H1 (cell line): ENCODE measurements at regions not wholly inside any gene's neighbourhood (a gene's known extent, or its start where the extent isn't known, plus 50 kb on each side); places are given as distances from the start of the nearest gene placed in this dataset.

Experiments
- CTCF ChIA-PET: fragments of 300-600 bp; sonication (Branson Sonifier 250); formaldehyde crosslinking; loops from one replicate; lab custom pipeline; 2021; ENCODE audit not compliant: partially characterized antibody; lab: Charles Lee
- POLR2A ChIA-PET: fragments of 300-600 bp; sonication (Branson Sonifier 250); formaldehyde crosslinking; loops from one replicate; lab custom pipeline; 2021; ENCODE audit warnings: inconsistent platforms; ENCODE audit not compliant: partially characterized antibody; lab: Charles Lee
- DNase-seq, 2 experiments: peaks; one replicate each; pipeline versions ENCODE4 v3.0.0 to v3.0.0-alpha.2; 2010 to 2022; ENCODE audit warnings: low spot score in 2 of 2, low read depth in 1 of 2, mixed read lengths in 1 of 2
- FAIRE-seq: peaks from 2 replicates; lab custom pipeline; 2011; peaks lifted over from hg19 to GRCh38; lab: Jason Lieb, UNC
- H2AFZ ChIP-seq: 2 replicates; pipeline ENCODE4 v1.8.1; 2012; ENCODE audit warnings: low read length, inconsistent platforms
- H2AK5ac ChIP-seq: 2 replicates; pipeline ENCODE4 v1.6.1; 2013; ENCODE audit warnings: low read depth, low read length
- H2BK120ac ChIP-seq: replicated peaks from 2 replicates; pipeline ENCODE3; 2013; ENCODE audit warnings: low read depth, low read length, inconsistent platforms
- H2BK12ac ChIP-seq: 2 replicates; pipeline ENCODE4 v1.6.1; 2013; ENCODE audit warnings: low read depth, low read length
- H2BK15ac ChIP-seq: 2 replicates; pipeline ENCODE4 v1.6.1; 2013; ENCODE audit warnings: low read length
- H2BK20ac ChIP-seq: 2 replicates; pipeline ENCODE4 v1.6.1; 2013; ENCODE audit warnings: low read length
- H2BK5ac ChIP-seq: 2 replicates; pipeline ENCODE4 v1.6.1; 2013; ENCODE audit warnings: low read depth, low read length
- H3K14ac ChIP-seq: 2 replicates; pipeline ENCODE4 v1.6.1; 2013; ENCODE audit warnings: inconsistent platforms; ENCODE audit not compliant: insufficient read length
- H3K18ac ChIP-seq: 2 replicates; pipeline ENCODE4 v1.6.1; 2013; ENCODE audit warnings: low read length; ENCODE audit errors: extremely low read depth
- H3K23ac ChIP-seq: 2 replicates; pipeline ENCODE4 v1.6.1; 2013; ENCODE audit warnings: inconsistent platforms; ENCODE audit not compliant: insufficient read length
- H3K23me2 ChIP-seq: 2 replicates; pipeline ENCODE4 v1.6.1; 2013; ENCODE audit warnings: low read depth, low read length
- H3K27ac ChIP-seq: 2 replicates; pipeline ENCODE4 v1.6.1; 2011; ENCODE audit warnings: low read depth, low read length, inconsistent platforms
- H3K27me3 ChIP-seq, 4 experiments: replicated peaks in 1 of 4; 1 replicate in 1 of 4; 2 replicates in 3 of 4; pipeline versions ENCODE4 v1.6.1 to v1.8.1; 2011 to 2013; ENCODE audit warnings: low read length in 3 of 4, mild to moderate bottlenecking in 3 of 4, inconsistent platforms in 2 of 4, mixed read lengths in 2 of 4, moderate library complexity in 1 of 4; ENCODE audit not compliant: control insufficient read depth in 3 of 4, insufficient read depth in 3 of 4; ENCODE audit errors: extremely low read depth in 1 of 4
- H3K36me3 ChIP-seq, 4 experiments: 2 replicates each; pipeline versions ENCODE4 v1.6.1 to v1.8.1; 2011 to 2013; ENCODE audit warnings: mild to moderate bottlenecking in 4 of 4, low read length in 3 of 4, moderate library complexity in 2 of 4, control low read depth in 1 of 4, inconsistent platforms in 1 of 4; ENCODE audit not compliant: insufficient read depth in 4 of 4, control insufficient read depth in 2 of 4
- H3K4ac ChIP-seq: replicated peaks from 2 replicates; pipeline ENCODE3; 2013; ENCODE audit warnings: low read length, low read depth, mixed read lengths, inconsistent platforms; ENCODE audit not compliant: insufficient read length
- H3K4me1 ChIP-seq, 4 experiments: replicated peaks in 1 of 4; 1 replicate in 1 of 4; 2 replicates in 3 of 4; pipeline versions ENCODE4 v1.6.1 to v1.8.1; 2011 to 2013; ENCODE audit warnings: low read length in 3 of 4, inconsistent platforms in 2 of 4, mixed read lengths in 1 of 4; ENCODE audit not compliant: insufficient read depth in 4 of 4, control insufficient read depth in 3 of 4
- H3K4me2 ChIP-seq, 2 experiments: 2 replicates each; pipeline versions ENCODE4 v1.6.1 to v1.8.1; 2011 to 2013; ENCODE audit warnings: low read depth in 2 of 2, low read length in 2 of 2, control low read depth in 1 of 2, inconsistent platforms in 1 of 2, mild to moderate bottlenecking in 1 of 2; ENCODE audit not compliant: insufficient read depth in 1 of 2
- H3K4me3 ChIP-seq, 4 experiments: fragments of 200-600, 300-600 bp in 1 of 4; sonication (generic), shearing (Covaris generic), sonication (Bioruptor Twin) in 1 of 4; 2 replicates each; pipeline versions ENCODE4 v1.5.1 to v1.8.1; 2011 to 2016; ENCODE audit warnings: low read length in 4 of 4, low read depth in 3 of 4, control low read depth in 2 of 4, inconsistent platforms in 2 of 4, mild to moderate bottlenecking in 2 of 4, mixed read lengths in 1 of 4, moderate library complexity in 1 of 4; ENCODE audit not compliant: insufficient read depth in 2 of 4; ENCODE audit errors: extremely low read depth in 1 of 4
- H3K56ac ChIP-seq: replicated peaks from 2 replicates; pipeline ENCODE3; 2013; ENCODE audit warnings: low read depth, mild to moderate bottlenecking, mixed read lengths, low read length, inconsistent platforms; ENCODE audit not compliant: insufficient read length
- H3K79me1 ChIP-seq: 2 replicates; pipeline ENCODE4 v1.6.1; 2013; ENCODE audit warnings: low read depth, low read length, control low read depth
- H3K79me2 ChIP-seq, 2 experiments: 2 replicates each; pipeline versions ENCODE4 v1.6.1 to v1.8.1; 2012 to 2013; ENCODE audit warnings: low read length in 2 of 2, mild to moderate bottlenecking in 2 of 2, inconsistent platforms in 1 of 2; ENCODE audit not compliant: insufficient read depth in 2 of 2, control insufficient read depth in 1 of 2
- H3K9ac ChIP-seq, 4 experiments: replicated peaks in 1 of 4; 1 replicate in 1 of 4; 2 replicates in 3 of 4; pipeline versions ENCODE4 v1.6.1 to v1.8.1; 2011 to 2013; ENCODE audit warnings: low read depth in 3 of 4, low read length in 3 of 4, control low read depth in 2 of 4, mild to moderate bottlenecking in 2 of 4, moderate library complexity in 2 of 4, inconsistent platforms in 1 of 4; ENCODE audit errors: extremely low read depth in 1 of 4
- H3K9me3 ChIP-seq, 2 experiments: 2 replicates each; pipeline versions ENCODE4 v1.6.1 to v1.8.1; 2012 to 2013; ENCODE audit warnings: mild to moderate bottlenecking in 2 of 2, moderate library complexity in 2 of 2, control low read depth in 1 of 2, inconsistent platforms in 1 of 2, low read depth in 1 of 2, low read length in 1 of 2, mixed read lengths in 1 of 2; ENCODE audit not compliant: insufficient read depth in 2 of 2
- H4K20me1 ChIP-seq, 2 experiments: replicated peaks in 1 of 2; 2 replicates each; pipeline versions ENCODE3 to v1.8.1; 2011 to 2013; ENCODE audit warnings: inconsistent platforms in 2 of 2, low read length in 2 of 2, mild to moderate bottlenecking in 1 of 2; ENCODE audit not compliant: insufficient read depth in 2 of 2, control insufficient read depth in 1 of 2
- H4K5ac ChIP-seq: 2 replicates; pipeline ENCODE4 v1.6.1; 2013; ENCODE audit warnings: low read length, low read depth, mixed read lengths, inconsistent platforms; ENCODE audit not compliant: insufficient read length
- H4K8ac ChIP-seq: 2 replicates; pipeline ENCODE4 v1.8.0; 2013; ENCODE audit warnings: mild to moderate bottlenecking, moderate library complexity, low read length, inconsistent platforms; ENCODE audit not compliant: insufficient read depth; ENCODE audit errors: extremely low read depth
- H4K91ac ChIP-seq: replicated peaks from 2 replicates; pipeline ENCODE3; 2013; ENCODE audit warnings: low read length, mixed read lengths, inconsistent platforms; ENCODE audit not compliant: insufficient read length
- BACH1 ChIP-seq: IDR thresholded peaks from 2 replicates; pipeline ENCODE4 v1.6.1; 2012; ENCODE audit warnings: low read length, improper control_type of control experiment
- BCL11A ChIP-seq, 2 experiments: IDR thresholded peaks; one replicate each; pipeline ENCODE4 v1.6.1; 2011; ENCODE audit warnings: low read depth in 2 of 2, low read length in 2 of 2, mild to moderate bottlenecking in 2 of 2
- CHD1 ChIP-seq: IDR thresholded peaks from 2 replicates; pipeline ENCODE4 v1.6.1; 2012; ENCODE audit warnings: low read depth, low read length, improper control_type of control experiment
- CHD2 ChIP-seq: IDR thresholded peaks from 2 replicates; pipeline ENCODE4 v1.6.1; 2012; ENCODE audit warnings: low read length, improper control_type of control experiment
- EZH2 ChIP-seq: fragments of 200-600 bp; sonication (generic); IDR thresholded peaks from 2 replicates; pipeline ENCODE4 v1.7.1; 2012; ENCODE audit warnings: low read depth, mild to moderate bottlenecking, moderate library complexity, low read length, inconsistent platforms; ENCODE audit not compliant: severe bottlenecking
- KDM1A ChIP-seq: fragments of 200-600, 300-600 bp; sonication (generic); IDR thresholded peaks from 2 replicates; pipeline ENCODE4 v1.7.1; 2016; ENCODE audit warnings: mild to moderate bottlenecking, low read length, borderline replicate concordance
- RBBP5 ChIP-seq: IDR thresholded peaks from 2 replicates; pipeline ENCODE4 v1.7.1; 2012; ENCODE audit warnings: low read depth, mild to moderate bottlenecking, inconsistent platforms, low read length, moderate library complexity, borderline replicate concordance
- RNF2 ChIP-seq: fragments of 200-900, 300-1000 bp; sonication (generic); IDR thresholded peaks from 2 replicates; pipeline ENCODE4 v1.7.1; 2016; ENCODE audit warnings: borderline replicate concordance, low read depth, mild to moderate bottlenecking, antibody characterized with exemption, low read length; ENCODE audit not compliant: poor library complexity, severe bottlenecking; ENCODE audit errors: missing control alignments
- SIN3A ChIP-seq, 2 experiments: IDR thresholded peaks in 1 of 2; conservative IDR thresholded peaks in 1 of 2; 2 replicates each; pipeline ENCODE4 v1.6.1; 2011 to 2012; ENCODE audit warnings: low read length in 2 of 2, improper control_type of control experiment in 1 of 2, low read depth in 1 of 2, mild to moderate bottlenecking in 1 of 2
- SP4 ChIP-seq: IDR thresholded peaks from 2 replicates; pipeline ENCODE4 v1.6.1; 2012; ENCODE audit warnings: low read length, inconsistent platforms
- SRF ChIP-seq: IDR thresholded peaks from 2 replicates; pipeline ENCODE4 v1.6.1; 2011; ENCODE audit warnings: mild to moderate bottlenecking, low read depth, low read length, moderate library complexity
- TAF1 ChIP-seq: IDR thresholded peaks from 2 replicates; pipeline ENCODE4 v1.6.1; 2011; ENCODE audit warnings: mild to moderate bottlenecking, low read depth, low read length
- TCF12 ChIP-seq: IDR thresholded peaks from 2 replicates; pipeline ENCODE4 v1.6.1; 2011; ENCODE audit warnings: low read depth, mild to moderate bottlenecking, low read length
- YY1 ChIP-seq: IDR thresholded peaks from 2 replicates; pipeline ENCODE4 v1.6.1; 2011; ENCODE audit warnings: low read depth, mild to moderate bottlenecking, low read length
- WGBS, 2 experiments: shearing (Covaris generic) in 1 of 2; methylation state at CpG; one replicate each; pipeline versions ENCODE4 v1.1.6 to v1.1.7; 2013 to 2015; ENCODE audit warnings: low lambda C conversion rate in 2 of 2, mixed read lengths in 2 of 2, inconsistent platforms in 1 of 2, low coverage in 1 of 2, missing lambda C conversion rate in 1 of 2; ENCODE audit not compliant: insufficient replicate concordance in 2 of 2, insufficient coverage in 1 of 2, insufficient read length in 1 of 2; ENCODE audit errors: extremely low coverage in 1 of 2, missing lambda C conversion rate in 1 of 2; 5-methylcytosine and 5-hydroxymethylcytosine counted together
- TF ChIP-seq, protein P1 (sequence below): IDR thresholded peaks from 2 replicates; pipeline ENCODE4 v1.6.1; 2011; ENCODE audit warnings: low read length, improper control_type of control experiment

DNA sequence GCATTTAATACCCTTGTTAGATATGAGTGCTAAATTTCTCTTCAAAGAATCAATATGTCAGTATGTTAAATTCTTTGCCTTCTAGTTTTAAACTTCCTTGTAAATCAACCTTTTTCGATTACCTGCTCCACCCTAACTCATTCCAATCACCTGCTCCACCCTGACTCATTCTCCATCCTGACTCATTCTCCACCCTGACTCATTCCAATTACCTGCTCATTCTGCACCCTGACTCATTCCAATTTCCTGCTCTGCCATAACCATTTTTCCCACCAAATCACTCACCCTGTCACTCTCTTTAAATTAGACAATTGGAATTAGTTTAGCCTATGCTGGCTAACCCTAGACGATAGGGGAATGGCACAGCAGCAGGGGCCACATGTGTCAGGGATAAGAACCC, 519.5 kb upstream of the LRRC4C start:
- Histone ChIP-seq H3K27ac (no peak overlapping the region), H3K56ac (no peak overlapping the region), H2BK5ac (no peak overlapping the region), H2AK5ac (no peak overlapping the region), H3K4me3 (no peak overlapping the region), H2AFZ (no peak overlapping the region), H2BK120ac (no peak overlapping the region), H4K8ac (no peak overlapping the region), H3K14ac (no peak overlapping the region), H3K23me2 (no peaks in the 10 kb centered on the region; the same call in 1 of the 2 replicates), H4K91ac (no peak overlapping the region), H4K5ac (no peak overlapping the region), H2BK20ac (no peak overlapping the region), H3K27me3 (no peaks in the 10 kb centered on the region), H3K4ac (no peak overlapping the region), H4K20me1 (no peaks in the 10 kb centered on the region), H3K36me3 (no peaks in the 10 kb centered on the region), H3K18ac (no peak overlapping the region), H3K79me1 (no peaks in the 10 kb centered on the region), H3K4me2 (no peak overlapping the region), H3K9ac (no peak overlapping the region), H3K9me3 (peaks cover 0 to 2% of the 10 kb centered on the region in 2 experiments; a peak in 1 of 4 replicates), H3K23ac (no peak overlapping the region), H3K4me1 (no peaks in the 10 kb centered on the region), H2BK12ac (no peak overlapping the region), H3K79me2 (no peaks in the 10 kb centered on the region), H2BK15ac (no peak overlapping the region)
- POLR2A ChIA-PET, result no interaction called here
- FAIRE-seq (no peak), DNase-seq (no peak)
- CTCF ChIA-PET, result no interaction called here
- WGBS, 2 experiments, result 100% methylated on average over 2 of the region's 2 CpGs; no CpG with 5 or more reads in 1 of the 2 experiments
- TF ChIP-seq SIN3A (conservative IDR thresholded peaks at IDR 0.05 in 1 of 2, IDR thresholded peaks at IDR 0.05 in 1 of 2; ENCODE audit: low read depth in 1 of 2, low read length in 2 of 2) (no peak), SRF (no peak), CHD1 (no peak), RBBP5 (no peak), BACH1 (no peak), KDM1A (no peak), SP4 (no peak), EZH2 (no peak), CHD2 (no peak), BCL11A (IDR thresholded peaks at IDR 0.05; ENCODE audit: low read depth in 2 of 2, low read length in 2 of 2) (no peak), RNF2 (no peak), YY1 (no peak), TCF12 (no peak), TAF1 (no peak)
- TF ChIP-seq, protein P1, sequence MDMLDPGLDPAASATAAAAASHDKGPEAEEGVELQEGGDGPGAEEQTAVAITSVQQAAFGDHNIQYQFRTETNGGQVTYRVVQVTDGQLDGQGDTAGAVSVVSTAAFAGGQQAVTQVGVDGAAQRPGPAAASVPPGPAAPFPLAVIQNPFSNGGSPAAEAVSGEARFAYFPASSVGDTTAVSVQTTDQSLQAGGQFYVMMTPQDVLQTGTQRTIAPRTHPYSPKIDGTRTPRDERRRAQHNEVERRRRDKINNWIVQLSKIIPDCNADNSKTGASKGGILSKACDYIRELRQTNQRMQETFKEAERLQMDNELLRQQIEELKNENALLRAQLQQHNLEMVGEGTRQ, result no peak
